ENCODE measurements at regions not wholly inside any gene's neighbourhood (a gene's known extent, or its start where the extent isn't known, plus 50 kb on each side); places are given as distances from the start of the nearest gene placed in this dataset.

GRCh38 chr18:38386146-38386545, 820.5 kb upstream of the CELF4 start:
- DNase-seq (ENCODE audit: low read depth): no peak

- no peak for DNase-seq (ENCODE audit: low read depth)
Measured at GRCh38 chr18:38369772-38370690, 804.4 kb upstream of the CELF4 start.

GRCh38 chr18:38368886-38369285, 803.3 kb upstream of the CELF4 start:
- no peak for DNase-seq (ENCODE audit: low read depth)

GRCh38 chr18:38368246-38368645, 802.6 kb upstream of the CELF4 start:
- DNase-seq (ENCODE audit: low read depth): no peak

- DNase-seq (ENCODE audit: low read depth): no peak
Measured at GRCh38 chr18:38367473-38367872, 801.9 kb upstream of the CELF4 start.

GRCh38 chr18:38362286-38362792, 796.7 kb upstream of the CELF4 start:
- no peak for DNase-seq (ENCODE audit: low read depth)

GRCh38 chr18:38358805-38359657, 793.4 kb upstream of the CELF4 start:
- DNase-seq (ENCODE audit: low read depth): no peak

GRCh38 chr18:38353149-38353548, 787.6 kb upstream of the CELF4 start:
- no peak for DNase-seq (ENCODE audit: low read depth)

- DNase-seq (ENCODE audit: low read depth): no peak
Measured at GRCh38 chr18:38350141-38350540, 784.5 kb upstream of the CELF4 start.

GRCh38 chr18:38330573-38330972, 765.0 kb upstream of the CELF4 start:
- no peak for DNase-seq (ENCODE audit: low read depth)

- no peak for DNase-seq (ENCODE audit: low read depth)
Measured at GRCh38 chr18:38329145-38329544, 763.5 kb upstream of the CELF4 start.

- no peak for DNase-seq (ENCODE audit: low read depth)
Measured at GRCh38 chr18:38322206-38322605, 756.6 kb upstream of the CELF4 start.

GRCh38 chr18:38321262-38321661, 755.7 kb upstream of the CELF4 start:
- DNase-seq (ENCODE audit: low read depth): no peak

GRCh38 chr18:38318416-38318815, 752.8 kb upstream of the CELF4 start:
- no peak for DNase-seq (ENCODE audit: low read depth)

GRCh38 chr18:38313831-38314230, 748.2 kb upstream of the CELF4 start:
- DNase-seq (ENCODE audit: low read depth): no peak

GRCh38 chr18:38312532-38312931, 746.9 kb upstream of the CELF4 start:
- DNase-seq (ENCODE audit: low read depth): no peak

- no peak for DNase-seq (ENCODE audit: low read depth)
Measured at GRCh38 chr18:38310936-38311335, 745.3 kb upstream of the CELF4 start.

- no peak for DNase-seq (ENCODE audit: low read depth)
Measured at GRCh38 chr18:38307914-38308313, 742.3 kb upstream of the CELF4 start.

- DNase-seq (ENCODE audit: low read depth): no peak
Measured at GRCh38 chr18:38305961-38306360, 740.4 kb upstream of the CELF4 start.

- no peak for DNase-seq (ENCODE audit: low read depth)
Measured at GRCh38 chr18:38301621-38302020, 736.0 kb upstream of the CELF4 start.

- no peak for DNase-seq (ENCODE audit: low read depth)
Measured at GRCh38 chr18:38297910-38298309, 732.3 kb upstream of the CELF4 start.

GRCh38 chr18:38290229-38290628, 724.6 kb upstream of the CELF4 start:
- DNase-seq (ENCODE audit: low read depth): no peak

GRCh38 chr18:38284972-38285371, 719.4 kb upstream of the CELF4 start:
- DNase-seq (ENCODE audit: low read depth): no peak

Measured in stimulated activated CD4-positive, alpha-beta T cell treated with anti-CD3 and anti-CD28 coated beads, Interleukin-2, amount 100 ng/mL, for 4 hours (primary cell).